GM23248 (cell line): ENCODE measurements at regions not wholly inside any gene's neighbourhood (a gene's known extent, or its start where the extent isn't known, plus 50 kb on each side); places are given as distances from the start of the nearest gene placed in this dataset.

Source experiments
- DNase-seq: peaks from one replicate; pipeline ENCODE4 v3.0.0-alpha.2; 2015
- H2AFZ ChIP-seq: fragments of 200-600 bp; sonication (generic); 2 replicates; pipeline ENCODE4 v1.6.1; 2016; ENCODE audit warnings: antibody characterized with exemption
- H3F3A ChIP-seq: fragments of 200-600 bp; sonication (generic); 2 replicates; pipeline ENCODE4 v1.6.1; 2016; ENCODE audit warnings: mild to moderate bottlenecking, antibody characterized with exemption, mixed run types; ENCODE audit not compliant: insufficient read depth
- H3K27ac ChIP-seq: fragments of 200-600 bp; sonication (generic); 2 replicates; pipeline ENCODE4 v1.5.1; 2016; ENCODE audit warnings: mild to moderate bottlenecking
- H3K27me3 ChIP-seq: fragments of 200-600 bp; sonication (generic); replicated peaks from 2 replicates; pipeline ENCODE4 v1.6.1; 2016; ENCODE audit warnings: mild to moderate bottlenecking; ENCODE audit not compliant: insufficient read depth
- H3K36me3 ChIP-seq: fragments of 200-600 bp; sonication (generic); 2 replicates; pipeline ENCODE4 v1.6.1; 2016; ENCODE audit warnings: low read depth, mild to moderate bottlenecking
- H3K4me1 ChIP-seq: fragments of 200-600 bp; sonication (generic); 2 replicates; pipeline ENCODE4 v1.6.1; 2016; ENCODE audit warnings: mild to moderate bottlenecking; ENCODE audit not compliant: insufficient read depth
- H3K4me2 ChIP-seq: fragments of 200-600 bp; sonication (generic); one replicate; pipeline ENCODE4 v1.6.1; 2016; ENCODE audit warnings: mild to moderate bottlenecking; ENCODE audit not compliant: unreplicated experiment
- H3K4me3 ChIP-seq: fragments of 200-600 bp; sonication (generic); 2 replicates; pipeline ENCODE4 v1.5.1; 2016; ENCODE audit warnings: mild to moderate bottlenecking
- H3K79me2 ChIP-seq: fragments of 200-600 bp; sonication (generic); 2 replicates; pipeline ENCODE4 v1.6.1; 2016; ENCODE audit warnings: mild to moderate bottlenecking; ENCODE audit not compliant: insufficient read depth
- H3K9ac ChIP-seq: fragments of 200-600 bp; sonication (generic); 2 replicates; pipeline ENCODE4 v1.6.1; 2016; ENCODE audit warnings: mild to moderate bottlenecking
- H3K9me2 ChIP-seq: fragments of 200-600 bp; sonication (generic); 2 replicates; pipeline ENCODE4 v1.6.1; 2016; ENCODE audit warnings: mixed run types, mild to moderate bottlenecking, moderate library complexity; ENCODE audit not compliant: insufficient read depth
- H3K9me3 ChIP-seq: fragments of 200-600 bp; sonication (generic); one replicate; pipeline ENCODE4 v1.6.1; 2017; ENCODE audit warnings: low read depth
- H4K20me1 ChIP-seq: fragments of 200-600 bp; sonication (generic); 2 replicates; pipeline ENCODE4 v1.6.0; 2016; ENCODE audit not compliant: insufficient read depth
- EZH2 ChIP-seq: fragments of 200-600 bp; sonication (generic); IDR thresholded peaks from 2 replicates; pipeline ENCODE4 v1.6.1; 2018; ENCODE audit warnings: antibody characterized with exemption, mild to moderate bottlenecking; ENCODE audit not compliant: insufficient read depth, poor library complexity, severe bottlenecking
- EZH2phosphoT487 ChIP-seq: fragments of 200-600 bp; sonication (generic); IDR thresholded peaks from 2 replicates; pipeline ENCODE4 v1.6.1; 2018; ENCODE audit warnings: antibody characterized with exemption, moderate library complexity, mild to moderate bottlenecking, low read depth; ENCODE audit not compliant: insufficient read depth
- WGBS, 2 experiments: methylation state at CpG; one replicate each; pipeline ENCODE4 v1.1.6; 2015 to 2017; ENCODE audit warnings: low lambda C conversion rate in 2 of 2, low coverage in 1 of 2; ENCODE audit errors: missing lambda C conversion rate in 2 of 2; 5-methylcytosine and 5-hydroxymethylcytosine counted together
- in situ Hi-C: fragments of 300-500 bp; cut with MboI; formaldehyde crosslinking; loops from 2 replicates; pipeline ENCODE4 v1.15.0; 2020

GRCh38 chr12:34357791-34358190 is 335.5 kb downstream of the ALG10 start:
- in situ Hi-C loops, result no loop called here
- H3K4me3 ChIP-seq, result no peak overlapping the region
- no peaks in the 10 kb centered on the region for H3K36me3 ChIP-seq
- no peak overlapping the region for H2AFZ ChIP-seq
- no peaks in the 10 kb centered on the region for H3K9me2 ChIP-seq
- WGBS, 2 experiments, result 22 to 25% methylated on average over 20 of the region's 20 CpGs
- H3F3A ChIP-seq, result no peaks in the 10 kb centered on the region
- no peak overlapping the region for H3K27ac ChIP-seq
- H3K4me2 ChIP-seq, result no peak overlapping the region
- H3K4me1 ChIP-seq, result no peaks in the 10 kb centered on the region
- no peaks in the 10 kb centered on the region for H3K9me3 ChIP-seq
- no peak for TF ChIP-seq EZH2
- TF ChIP-seq EZH2phosphoT487, result no peak
- no peak for DNase-seq
- no peaks in the 10 kb centered on the region for H4K20me1 ChIP-seq
- no peaks in the 10 kb centered on the region for H3K79me2 ChIP-seq
- H3K27me3 ChIP-seq, result no peaks in the 10 kb centered on the region
- no peak overlapping the region for H3K9ac ChIP-seq

DNA sequence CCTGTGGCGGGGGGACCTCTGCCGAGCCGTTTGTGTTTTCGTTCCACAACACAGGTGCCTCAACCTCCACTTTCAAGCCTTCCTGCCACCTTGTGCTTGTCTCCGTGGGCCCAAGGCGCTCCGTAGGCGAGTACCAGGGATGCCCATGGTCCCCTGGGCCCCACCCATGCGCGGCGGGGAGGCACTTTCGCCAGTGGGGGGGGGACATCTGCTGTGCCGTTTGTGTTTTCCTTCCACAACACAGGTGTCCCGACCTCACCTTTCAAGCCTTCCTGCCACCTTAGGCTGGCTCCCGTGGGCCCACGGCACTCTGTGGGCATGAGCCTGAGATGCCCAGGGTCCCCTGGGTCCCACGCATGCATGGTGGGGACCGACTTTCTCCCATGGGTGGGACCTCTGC is 335.9 kb downstream of the ALG10 start:
- in situ Hi-C loops, result no loop called here
- Histone ChIP-seq H3K79me2 (no peaks in the 10 kb centered on the region), H3K9ac (no peak overlapping the region), H3K9me2 (no peaks in the 10 kb centered on the region), H3K4me2 (no peak overlapping the region), H4K20me1 (no peaks in the 10 kb centered on the region), H2AFZ (no peak overlapping the region), H3K36me3 (no peaks in the 10 kb centered on the region), H3K9me3 (no peaks in the 10 kb centered on the region), H3K27ac (no peak overlapping the region), H3K27me3 (no peaks in the 10 kb centered on the region), H3F3A (no peaks in the 10 kb centered on the region), H3K4me1 (no peaks in the 10 kb centered on the region), H3K4me3 (no peak overlapping the region)
- DNase-seq, result no peak
- TF ChIP-seq EZH2phosphoT487 (no peak), EZH2 (no peak)
- 44% methylated on average over 17 to 18 of the region's 18 CpGs for WGBS, 2 experiments

DNA sequence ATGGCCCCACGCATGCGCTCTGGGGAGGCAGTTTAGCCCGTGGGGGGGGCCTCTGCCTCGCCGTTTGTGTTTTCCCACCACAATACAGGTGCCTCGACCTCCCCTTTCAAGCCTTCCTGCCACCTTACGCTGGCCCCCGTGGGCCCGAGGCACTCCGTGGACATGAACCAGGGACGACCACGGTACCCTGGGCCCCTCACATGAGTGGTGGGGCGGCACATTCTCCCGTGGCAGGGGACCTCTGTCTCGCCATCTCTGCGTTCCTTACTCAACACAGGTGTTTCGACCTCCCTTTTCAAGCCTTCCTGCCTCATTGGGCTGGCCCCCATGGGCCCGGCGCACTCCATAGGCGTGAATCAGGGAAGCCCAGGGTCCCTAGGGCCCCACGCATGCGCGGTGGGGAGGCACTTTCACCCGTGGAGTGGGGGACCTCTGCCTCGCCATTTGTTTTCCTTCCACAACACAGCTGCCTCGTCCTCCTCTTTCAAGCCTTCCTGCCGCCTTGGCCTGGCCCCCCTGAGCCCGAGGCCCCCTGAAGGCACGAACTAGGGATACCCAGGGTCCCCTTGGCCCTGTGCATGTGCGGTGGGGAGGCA is 339.5 kb downstream of the ALG10 start:
- TF ChIP-seq EZH2, result no peak
- TF ChIP-seq EZH2phosphoT487, result no peak
- no peaks in the 10 kb centered on the region for H3F3A ChIP-seq
- no peak overlapping the region for H2AFZ ChIP-seq
- WGBS, 2 experiments, result 37 to 44% methylated on average over 26 to 30 of the region's 30 CpGs
- no peak overlapping the region for H3K27ac ChIP-seq
- DNase-seq, result no peak
- H3K79me2 ChIP-seq, result no peaks in the 10 kb centered on the region
- no peaks in the 10 kb centered on the region for H3K9me2 ChIP-seq
- no peaks in the 10 kb centered on the region for H4K20me1 ChIP-seq
- no peak overlapping the region for H3K4me2 ChIP-seq
- H3K9me3 ChIP-seq, result no peaks in the 10 kb centered on the region
- H3K36me3 ChIP-seq, result no peaks in the 10 kb centered on the region
- no peak overlapping the region for H3K9ac ChIP-seq
- no peak overlapping the region for H3K4me3 ChIP-seq
- in situ Hi-C loops, result no loop called here
- H3K27me3 ChIP-seq, result no peaks in the 10 kb centered on the region
- no peaks in the 10 kb centered on the region for H3K4me1 ChIP-seq

GRCh38 chr12:34363050-34363673 is 340.9 kb downstream of the ALG10 start:
- no peak for TF ChIP-seq EZH2phosphoT487
- TF ChIP-seq EZH2, result no peak
- Histone ChIP-seq H3K79me2 (no peaks in the 10 kb centered on the region), H3K4me2 (no peak overlapping the region), H3K36me3 (no peaks in the 10 kb centered on the region), H3K9me3 (no peaks in the 10 kb centered on the region), H3F3A (no peaks in the 10 kb centered on the region), H3K9me2 (no peaks in the 10 kb centered on the region), H3K4me3 (no peak overlapping the region), H3K27ac (no peak overlapping the region), H3K9ac (no peak overlapping the region), H3K27me3 (no peaks in the 10 kb centered on the region), H2AFZ (no peak overlapping the region), H4K20me1 (no peaks in the 10 kb centered on the region), H3K4me1 (no peaks in the 10 kb centered on the region)
- DNase-seq, result no peak
- 40 to 50% methylated on average over 39 of the region's 39 CpGs for whole genome bisulfite sequencing, 2 experiments
- in situ Hi-C loops, result no loop called here

DNA sequence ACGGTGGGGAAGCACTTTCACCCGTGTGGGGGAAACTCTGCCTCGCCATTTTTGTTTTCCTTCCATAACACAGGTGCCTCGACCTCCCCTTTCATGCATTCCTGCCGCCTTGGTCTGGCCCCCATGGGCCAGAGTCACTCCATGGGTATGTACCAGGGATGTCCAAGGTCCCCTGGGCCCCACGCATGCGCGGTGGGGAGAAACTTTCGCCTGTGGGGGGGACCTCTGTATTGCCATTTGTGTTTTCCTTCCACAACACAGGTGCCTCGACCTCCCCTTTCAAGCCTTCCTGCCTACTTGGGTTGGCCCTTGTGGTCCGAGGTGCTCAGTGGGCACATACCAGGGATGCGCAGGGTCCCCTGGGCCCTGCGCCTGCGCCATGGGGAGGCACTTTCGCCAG is 345.8 kb downstream of the ALG10 start:
- DNase-seq, result no peak
- Histone ChIP-seq H3K4me3 (no peak overlapping the region), H3K9me3 (no peaks in the 10 kb centered on the region), H3K27ac (no peak overlapping the region), H3K27me3 (no peaks in the 10 kb centered on the region), H3K36me3 (no peaks in the 10 kb centered on the region), H2AFZ (no peak overlapping the region), H4K20me1 (no peaks in the 10 kb centered on the region), H3K4me2 (no peak overlapping the region), H3F3A (no peaks in the 10 kb centered on the region), H3K9ac (no peak overlapping the region), H3K9me2 (no peaks in the 10 kb centered on the region), H3K4me1 (no peaks in the 10 kb centered on the region), H3K79me2 (no peaks in the 10 kb centered on the region)
- in situ Hi-C loops, result no loop called here
- WGBS, 2 experiments, result 40 to 43% methylated on average over 15 of the region's 15 CpGs
- TF ChIP-seq EZH2, result no peak
- TF ChIP-seq EZH2phosphoT487, result no peak
